Ishikawa (cell line): ENCODE measurements at regions not wholly inside any gene's neighbourhood (a gene's known extent, or its start where the extent isn't known, plus 50 kb on each side); places are given as distances from the start of the nearest gene placed in this dataset.

ENCODE experiments used
- CREB1 ChIP-seq: IDR thresholded peaks from 2 replicates; pipeline ENCODE4 v1.6.1; 2012; ENCODE audit warnings: low read depth
- EGR1 ChIP-seq: IDR thresholded peaks from 2 replicates; pipeline ENCODE4 v1.6.1; 2012
- EP300 ChIP-seq: IDR thresholded peaks from 2 replicates; pipeline ENCODE4 v1.6.1; 2012; ENCODE audit warnings: borderline replicate concordance
- FOXM1 ChIP-seq: IDR thresholded peaks from 2 replicates; pipeline ENCODE4 v1.6.1; 2012; ENCODE audit warnings: low read depth, borderline replicate concordance
- REST ChIP-seq: IDR thresholded peaks from 2 replicates; pipeline ENCODE4 v1.6.1; 2012; ENCODE audit warnings: low read depth, mild to moderate bottlenecking
- TCF12 ChIP-seq: IDR thresholded peaks from 2 replicates; pipeline ENCODE4 v1.6.1; 2012; ENCODE audit warnings: low read depth
- USF1 ChIP-seq: IDR thresholded peaks from 2 replicates; pipeline ENCODE4 v1.6.1; 2012
- YY1 ChIP-seq: IDR thresholded peaks from 2 replicates; pipeline ENCODE4 v1.6.1; 2012; ENCODE audit warnings: low read depth

GRCh38 chr3:13229273-13229949 lies 156.2 kb upstream of the IQSEC1 start:
- no peak for TF ChIP-seq CREB1
- TF ChIP-seq USF1: no peak
- no peak for TF ChIP-seq EGR1
- peak; percentile 19; the same call in 1 of the 2 replicates for TF ChIP-seq EP300
- no peak for TF ChIP-seq YY1
- no peak for TF ChIP-seq REST
- no peak for TF ChIP-seq FOXM1
- peak; percentile 50 for TF ChIP-seq TCF12
